PC-3 (cell line): ENCODE measurements at regions not wholly inside any gene's neighbourhood (a gene's known extent, or its start where the extent isn't known, plus 50 kb on each side); places are given as distances from the start of the nearest gene placed in this dataset.

Experiments
- ATAC-seq: fragments of 200-7000 bp; cut with Tn5 transposase; 2 replicates; pipeline ENCODE4 v1.9.1; 2020; ENCODE audit warnings: mild to moderate bottlenecking, moderate library complexity
- BruUV-seq: library from RNA; stranded (reverse); fragments of 400-500 nt; replicated peaks from 2 replicates; lab custom pipeline; 2021; lab: Mats Ljungman, UMichigan
- CTCF ChIA-PET: fragments of 300-600 bp; sonication (Branson Sonifier 250); formaldehyde crosslinking; loops from one replicate; lab custom pipeline; 2022; ENCODE audit warnings: antibody characterized with exemption; lab: Charles Lee
- POLR2A ChIA-PET: fragments of 300-600 bp; sonication (Branson Sonifier 250); formaldehyde crosslinking; loops from one replicate; lab custom pipeline; 2022; ENCODE audit warnings: antibody characterized with exemption; ENCODE audit not compliant: unreplicated experiment; lab: Charles Lee
- DNase-seq: peaks from one replicate; pipeline ENCODE4 v3.0.0-alpha.2; 2015
- H2AFZ ChIP-seq: fragments of 300-600 bp; sonication (generic); 2 replicates; pipeline ENCODE4 v1.6.0; 2016; ENCODE audit warnings: antibody characterized with exemption, low read length
- H3F3A ChIP-seq: fragments of 300-600 bp; sonication (generic); one replicate; pipeline ENCODE4 v1.6.0; 2017; ENCODE audit warnings: antibody characterized with exemption, low read length, control low read depth, mild to moderate bottlenecking; ENCODE audit not compliant: unreplicated experiment
- H3K27ac ChIP-seq: fragments of 300-600 bp; sonication (generic); 2 replicates; pipeline ENCODE4 v1.5.1; 2016; ENCODE audit warnings: mild to moderate bottlenecking, low read length
- H3K27me3 ChIP-seq: fragments of 300-600 bp; sonication (generic); 2 replicates; pipeline ENCODE4 v1.6.1; 2016; ENCODE audit warnings: low read length, mixed read lengths
- H3K36me3 ChIP-seq: fragments of 300-600 bp; sonication (generic); 2 replicates; pipeline ENCODE4 v1.6.1; 2016; ENCODE audit warnings: low read depth, mixed run types, low read length, mixed read lengths
- H3K4me1 ChIP-seq: fragments of 300-600 bp; sonication (generic); 2 replicates; pipeline ENCODE4 v1.5.1; 2016; ENCODE audit warnings: low read length; ENCODE audit not compliant: insufficient read depth
- H3K4me2 ChIP-seq: fragments of 300-600 bp; sonication (generic); 2 replicates; pipeline ENCODE4 v1.6.0; 2016; ENCODE audit warnings: low read length
- H3K4me3 ChIP-seq: fragments of 300-600 bp; sonication (generic); 2 replicates; pipeline ENCODE4 v1.5.1; 2016; ENCODE audit warnings: mild to moderate bottlenecking, low read length, mixed read lengths
- H3K79me2 ChIP-seq: fragments of 300-600 bp; sonication (generic); 2 replicates; pipeline ENCODE4 v1.6.1; 2017; ENCODE audit warnings: low read length, mixed read lengths
- H3K9ac ChIP-seq: fragments of 300-600 bp; sonication (generic); 2 replicates; pipeline ENCODE4 v1.6.0; 2016; ENCODE audit warnings: mild to moderate bottlenecking, low read length
- H3K9me2 ChIP-seq: fragments of 300-600 bp; sonication (generic); replicated peaks from 2 replicates; pipeline ENCODE4 v1.6.1; 2016; ENCODE audit warnings: mixed run types, low read length, mixed read lengths
- H3K9me3 ChIP-seq: fragments of 300-600 bp; sonication (generic); 2 replicates; pipeline ENCODE4 v1.6.1; 2016; ENCODE audit warnings: low read length, mixed read lengths
- H4K20me1 ChIP-seq: fragments of 300-600 bp; sonication (generic); 2 replicates; pipeline ENCODE4 v1.6.1; 2016; ENCODE audit warnings: low read length, mixed read lengths
- EZH2 ChIP-seq: fragments of 300-600 bp; sonication (generic); IDR thresholded peaks from one replicate; pipeline ENCODE4 v1.6.1; 2017; ENCODE audit warnings: antibody characterized with exemption, mild to moderate bottlenecking, low read length; ENCODE audit not compliant: unreplicated experiment
- EZH2phosphoT487 ChIP-seq: fragments of 300-600 bp; sonication (generic); IDR thresholded peaks from 2 replicates; pipeline ENCODE4 v1.6.1; 2018; ENCODE audit warnings: mild to moderate bottlenecking, antibody characterized with exemption, low read length, borderline replicate concordance
- intact Hi-C: fragments of 100-400 bp; cut with micrococcal nuclease; formaldehyde crosslinking; loops from 2 replicates; pipeline ENCODE4 v1.9.0; 2023
- TF ChIP-seq, protein P1 (sequence below): fragments of 300-600 bp; sonication (generic); conservative IDR thresholded peaks from 2 replicates; pipeline ENCODE4 v1.5.1; 2017; ENCODE audit warnings: antibody characterized with exemption, low read depth, mild to moderate bottlenecking, low read length

GRCh38 chr1:99082366-99082765 is 77.7 kb upstream of the PLPPR5 start:
- CTCF ChIA-PET, result no interaction called here
- POLR2A ChIA-PET, result no interaction called here
- Histone ChIP-seq H2AFZ (no peak overlapping the region), H3K9ac (no peak overlapping the region), H4K20me1 (no peaks in the 10 kb centered on the region), H3K9me3 (no peaks in the 10 kb centered on the region), H3K27ac (no peak overlapping the region), H3K27me3 (no peaks in the 10 kb centered on the region), H3K79me2 (no peaks in the 10 kb centered on the region), H3K36me3 (no peaks in the 10 kb centered on the region), H3K4me1 (no peaks in the 10 kb centered on the region), H3K4me2 (no peak overlapping the region), H3K9me2 (no peaks in the 10 kb centered on the region), H3K4me3 (no peak overlapping the region), H3F3A (no peaks in the 10 kb centered on the region)
- no TSS peak for BruUV-seq
- ATAC-seq, result no peak
- intact Hi-C loops, result no loop called here
- DNase-seq, result no peak
- TF ChIP-seq EZH2, result no peak
- TF ChIP-seq EZH2phosphoT487, result no peak
- TF ChIP-seq, protein P1, sequence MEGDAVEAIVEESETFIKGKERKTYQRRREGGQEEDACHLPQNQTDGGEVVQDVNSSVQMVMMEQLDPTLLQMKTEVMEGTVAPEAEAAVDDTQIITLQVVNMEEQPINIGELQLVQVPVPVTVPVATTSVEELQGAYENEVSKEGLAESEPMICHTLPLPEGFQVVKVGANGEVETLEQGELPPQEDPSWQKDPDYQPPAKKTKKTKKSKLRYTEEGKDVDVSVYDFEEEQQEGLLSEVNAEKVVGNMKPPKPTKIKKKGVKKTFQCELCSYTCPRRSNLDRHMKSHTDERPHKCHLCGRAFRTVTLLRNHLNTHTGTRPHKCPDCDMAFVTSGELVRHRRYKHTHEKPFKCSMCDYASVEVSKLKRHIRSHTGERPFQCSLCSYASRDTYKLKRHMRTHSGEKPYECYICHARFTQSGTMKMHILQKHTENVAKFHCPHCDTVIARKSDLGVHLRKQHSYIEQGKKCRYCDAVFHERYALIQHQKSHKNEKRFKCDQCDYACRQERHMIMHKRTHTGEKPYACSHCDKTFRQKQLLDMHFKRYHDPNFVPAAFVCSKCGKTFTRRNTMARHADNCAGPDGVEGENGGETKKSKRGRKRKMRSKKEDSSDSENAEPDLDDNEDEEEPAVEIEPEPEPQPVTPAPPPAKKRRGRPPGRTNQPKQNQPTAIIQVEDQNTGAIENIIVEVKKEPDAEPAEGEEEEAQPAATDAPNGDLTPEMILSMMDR, result no peak

- Histone ChIP-seq H3K79me2 (no peaks in the 10 kb centered on the region), H3K9me3 (no peaks in the 10 kb centered on the region), H3K36me3 (no peaks in the 10 kb centered on the region), H3K9me2 (no peaks in the 10 kb centered on the region), H4K20me1 (no peaks in the 10 kb centered on the region), H3K9ac (no peak overlapping the region), H2AFZ (no peak overlapping the region), H3K4me2 (no peak overlapping the region), H3K4me1 (no peaks in the 10 kb centered on the region), H3K27me3 (no peaks in the 10 kb centered on the region), H3K4me3 (no peak overlapping the region), H3F3A (no peaks in the 10 kb centered on the region), H3K27ac (no peak overlapping the region)
- intact Hi-C loops, result no loop called here
- POLR2A ChIA-PET, result no interaction called here
- TF ChIP-seq EZH2phosphoT487 (no peak), EZH2 (no peak)
- TF ChIP-seq, protein P1, result no peak
- ATAC-seq, result no peak
- BruUV-seq, result no TSS peak
- no peak for DNase-seq
- CTCF ChIA-PET, result no interaction called here
These were observed 78.7 kb upstream of the PLPPR5 start for GRCh38 chr1:99083338-99083737.

- H2AFZ ChIP-seq, result no peak overlapping the region
- H3K9me2 ChIP-seq, result no peaks in the 10 kb centered on the region
- no peak overlapping the region for H3K9ac ChIP-seq
- no peaks in the 10 kb centered on the region for H3K4me1 ChIP-seq
- H3K36me3 ChIP-seq, result no peaks in the 10 kb centered on the region
- no peaks in the 10 kb centered on the region for H3K79me2 ChIP-seq
- intact Hi-C loops, result no loop called here
- ATAC-seq, result no peak
- H3F3A ChIP-seq, result no peaks in the 10 kb centered on the region
- no peak for DNase-seq
- ChIA-PET POLR2A (no interaction called here), CTCF (no interaction called here)
- H3K27ac ChIP-seq, result no peak overlapping the region
- H3K4me2 ChIP-seq, result no peak overlapping the region
- H3K9me3 ChIP-seq, result no peaks in the 10 kb centered on the region
- no peak overlapping the region for H3K4me3 ChIP-seq
- TF ChIP-seq EZH2 (no peak), EZH2phosphoT487 (no peak)
- TF ChIP-seq, protein P1, result no peak
- no peaks in the 10 kb centered on the region for H4K20me1 ChIP-seq
- no TSS peak for BruUV-seq
- no peaks in the 10 kb centered on the region for H3K27me3 ChIP-seq
These were observed 79.9 kb upstream of the PLPPR5 start for GRCh38 chr1:99084562-99084961.
